ENCODE measurements at regions not wholly inside any gene's neighbourhood (a gene's known extent, or its start where the extent isn't known, plus 50 kb on each side); places are given as distances from the start of the nearest gene placed in this dataset.
"Not testable (repeated sequence)": the region's sequence is repeated elsewhere in the genome, so short reads cannot be mapped to it uniquely, and the experiment has no call there.

DNA sequence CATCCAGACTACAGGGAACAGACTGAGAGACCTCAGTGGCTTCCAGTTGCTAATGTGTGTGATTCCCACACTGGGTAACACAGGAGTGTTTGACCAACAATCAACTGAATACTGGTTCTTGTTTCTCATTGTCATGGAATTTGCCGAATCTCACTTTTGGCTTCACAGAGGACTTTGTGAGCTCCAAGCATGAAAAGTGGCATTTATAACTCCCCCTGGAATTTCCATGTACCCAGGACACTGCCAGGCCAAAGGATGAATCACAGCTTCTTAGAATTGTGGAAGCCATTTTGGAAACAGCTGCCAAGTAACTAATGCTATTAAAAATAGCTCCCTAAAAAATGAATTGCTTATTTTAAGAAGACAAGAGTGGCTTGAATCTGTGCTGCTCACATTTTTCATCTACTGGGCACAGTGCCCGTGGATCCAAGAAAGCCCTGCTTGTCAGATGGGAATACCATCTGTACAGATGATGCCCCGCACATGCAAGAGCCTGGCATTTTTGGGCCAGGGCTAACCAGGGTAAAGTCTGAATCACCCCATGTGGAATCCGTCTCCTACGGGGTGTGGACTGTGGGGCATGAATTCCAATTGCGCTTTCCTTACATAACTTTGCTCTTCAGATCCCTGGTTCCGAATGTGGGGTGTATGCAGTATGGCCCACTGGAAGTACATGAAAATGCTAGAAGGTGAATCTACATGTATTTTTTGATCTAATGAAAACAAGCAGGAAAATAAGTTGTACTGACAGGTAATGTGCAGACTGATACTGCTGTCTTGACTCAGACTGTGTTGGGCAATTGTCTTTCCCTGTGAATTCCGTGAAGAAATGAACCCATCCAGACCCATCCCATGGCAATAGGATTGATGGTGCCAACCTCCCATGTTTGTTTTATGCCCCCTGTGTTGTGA lies 487.3 kb downstream of the SIPA1L2 start:
- no peak for DNase-seq (ENCODE audit: low read depth in 2 of 3, low spot score in 2 of 3)

DNA sequence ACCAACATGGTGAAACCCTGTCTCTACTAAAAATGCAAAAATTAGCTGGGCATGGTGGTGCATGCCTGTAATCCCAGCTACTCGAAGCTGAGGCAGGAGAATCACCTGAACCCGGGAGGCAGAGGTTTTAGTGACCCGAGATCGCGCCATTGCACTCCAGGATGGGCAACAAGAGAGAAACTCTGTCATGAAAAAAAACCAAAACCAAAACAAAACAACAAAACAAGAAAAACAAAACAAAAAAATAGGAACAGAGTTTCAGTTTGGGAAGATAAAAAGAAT lies 488.8 kb downstream of the SIPA1L2 start:
- not testable (repeated sequence) for DNase-seq (ENCODE audit: low read depth in 2 of 3, low spot score in 2 of 3)

DNA sequence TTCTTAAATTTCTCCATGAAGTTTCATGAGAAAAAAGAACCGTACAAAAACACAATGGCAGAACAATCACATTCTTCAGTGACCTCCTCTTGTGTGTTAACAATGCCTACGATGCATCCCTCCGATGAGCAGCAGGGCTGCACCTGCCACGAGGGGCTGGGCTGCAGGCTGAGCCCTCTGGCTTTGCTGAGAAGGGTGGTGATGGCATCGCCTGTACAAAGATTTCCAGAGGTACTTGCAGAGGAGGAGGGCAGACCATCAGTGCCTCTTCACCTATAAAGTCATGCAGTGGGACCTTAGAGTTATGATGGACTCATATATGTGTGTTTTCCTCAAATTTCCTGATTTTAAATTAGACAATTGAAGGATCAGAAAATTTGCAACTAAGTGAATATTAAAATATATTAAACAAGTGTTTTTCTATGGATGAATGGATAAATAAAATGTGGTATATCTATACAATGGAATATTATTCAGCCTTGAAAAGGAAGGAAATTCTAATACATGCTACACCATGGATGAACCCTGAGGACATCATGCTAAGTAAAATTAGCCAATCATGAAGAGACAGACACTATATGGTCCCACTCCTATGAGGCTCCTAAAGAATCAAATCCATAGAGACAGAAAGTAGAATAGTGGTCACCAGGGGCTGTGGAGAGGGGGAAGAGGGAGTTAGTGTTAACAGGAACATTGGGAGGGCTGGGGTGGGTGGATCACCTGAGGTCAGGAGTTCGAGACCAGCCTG lies 489.3 kb downstream of the SIPA1L2 start:
- no peak for DNase-seq (ENCODE audit: low read depth in 2 of 3, low spot score in 2 of 3)

DNA sequence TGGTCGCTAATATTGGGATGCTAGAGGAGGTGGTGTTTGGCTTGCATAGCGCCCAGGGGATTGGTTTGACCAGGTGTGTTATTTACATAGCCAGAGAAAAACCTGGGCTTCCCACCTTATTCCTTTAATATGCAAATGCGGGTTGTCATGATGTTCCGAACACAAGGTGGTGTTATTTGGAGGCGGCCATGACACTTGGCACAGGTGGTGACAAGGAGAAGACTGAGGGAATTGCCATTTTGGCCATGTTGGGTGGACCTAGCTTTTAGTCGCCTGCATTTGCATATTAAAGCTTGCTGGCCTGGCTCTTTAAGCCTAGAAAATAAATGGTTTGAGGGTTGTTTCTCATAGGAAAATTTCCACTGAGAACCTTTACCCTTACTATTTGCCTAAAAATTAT lies 490.5 kb downstream of the SIPA1L2 start:
- no peak for DNase-seq (ENCODE audit: low read depth in 2 of 3, low spot score in 2 of 3)

DNA sequence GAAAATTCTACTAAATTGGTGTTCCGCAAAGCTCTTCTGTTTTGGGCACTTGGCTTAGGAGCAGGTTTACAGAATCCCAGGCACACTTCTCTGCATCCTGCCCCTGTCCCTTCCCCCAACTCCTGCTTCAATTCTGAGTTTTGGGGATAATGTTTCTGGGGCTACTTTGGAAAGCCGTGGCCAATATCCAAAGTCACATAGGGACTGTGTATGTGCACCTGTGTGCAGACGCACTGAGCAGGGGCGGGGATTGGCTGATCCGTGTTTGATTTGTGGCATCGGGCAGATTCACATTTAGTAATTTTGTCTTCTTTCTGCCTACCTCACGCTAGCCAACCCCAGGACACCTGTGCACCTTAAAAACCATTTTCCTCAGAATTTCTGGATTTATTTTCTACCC lies 491.9 kb downstream of the SIPA1L2 start:
- DNase-seq (ENCODE audit: low read depth in 2 of 3, low spot score in 2 of 3) = no peak

DNA sequence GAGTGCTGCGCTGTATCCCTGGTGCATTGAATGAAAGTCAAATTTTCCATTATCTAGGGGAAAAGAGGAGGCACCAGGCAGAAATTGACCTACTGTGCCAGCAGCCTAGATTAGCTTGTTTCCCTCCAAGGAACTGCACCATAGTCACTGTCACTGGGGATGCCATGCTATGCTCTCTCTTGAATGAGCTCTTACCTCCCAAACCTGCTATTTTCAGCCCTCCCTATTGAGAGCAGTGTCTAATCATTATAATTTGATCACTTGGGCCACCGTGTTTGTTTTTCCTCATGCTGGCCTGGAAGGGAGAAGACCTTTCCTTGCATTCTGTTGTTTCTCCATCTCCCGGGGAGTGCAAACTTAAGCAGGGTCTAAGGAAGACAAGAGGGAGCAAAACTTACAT lies 492.9 kb downstream of the SIPA1L2 start:
- no peak for DNase-seq (ENCODE audit: low read depth in 2 of 3, low spot score in 2 of 3)

DNA sequence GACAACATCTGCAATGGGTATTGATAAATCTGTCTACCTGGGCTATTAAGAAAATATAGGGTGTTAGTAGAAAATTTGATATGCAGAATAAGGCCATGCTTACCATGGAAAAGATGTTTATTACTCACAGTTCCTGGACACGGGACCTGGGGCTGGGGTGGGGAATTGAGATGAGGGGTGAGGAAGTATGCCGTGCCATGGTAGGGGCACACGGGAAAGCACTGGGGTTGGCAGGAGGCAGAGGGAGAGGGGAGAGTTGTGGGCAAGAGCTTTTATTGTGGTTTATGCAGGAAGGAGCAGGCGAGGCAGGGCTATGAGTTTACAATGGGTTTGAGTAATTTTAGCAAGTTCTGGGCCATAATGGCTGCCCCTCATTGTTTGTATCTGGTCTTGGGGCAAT lies 493.8 kb downstream of the SIPA1L2 start:
- no peak for DNase-seq (ENCODE audit: low read depth in 2 of 3, low spot score in 2 of 3)

DNA sequence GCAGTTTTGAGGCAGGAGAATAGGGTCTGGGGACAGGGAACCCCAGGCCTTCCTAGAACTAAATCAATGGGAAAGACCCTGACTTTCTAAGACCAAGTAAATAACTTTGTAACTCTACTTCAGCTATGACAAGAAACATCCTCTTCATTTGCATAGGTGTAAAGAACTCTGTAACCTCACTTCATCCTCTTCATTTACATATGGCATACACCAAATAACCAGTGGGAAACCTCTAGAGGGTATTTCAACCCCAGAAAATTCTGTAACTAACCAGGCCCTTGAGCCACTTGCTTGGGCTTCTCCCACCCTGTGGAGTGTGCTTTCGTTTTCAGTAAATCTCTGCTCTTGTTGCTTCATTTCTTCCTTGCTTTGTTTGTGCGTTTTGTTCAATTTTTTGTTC lies 495.6 kb downstream of the SIPA1L2 start:
- DNase-seq (ENCODE audit: low read depth in 2 of 3, low spot score in 2 of 3) = no peak

DNA sequence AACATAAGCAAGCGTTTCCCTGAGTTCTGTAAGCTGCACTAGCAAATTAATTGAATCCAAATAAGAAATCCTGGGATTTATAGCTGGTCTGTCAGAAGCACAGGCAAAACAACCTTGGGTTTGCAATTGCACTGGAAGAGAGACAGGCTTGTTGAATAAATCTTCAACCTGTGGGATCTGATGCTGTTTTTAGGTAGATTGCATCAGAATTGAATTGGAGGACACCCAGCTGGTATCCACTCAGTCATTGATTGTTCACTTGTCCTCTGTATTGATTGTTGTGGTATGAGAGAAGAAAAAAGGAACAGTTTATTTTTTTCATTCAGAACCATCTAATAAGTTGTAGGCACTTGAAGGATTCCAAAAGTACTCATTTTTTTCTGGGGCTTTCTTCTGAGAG lies 497.4 kb downstream of the SIPA1L2 start:
- no peak for DNase-seq (ENCODE audit: low read depth in 2 of 3, low spot score in 2 of 3)

DNA sequence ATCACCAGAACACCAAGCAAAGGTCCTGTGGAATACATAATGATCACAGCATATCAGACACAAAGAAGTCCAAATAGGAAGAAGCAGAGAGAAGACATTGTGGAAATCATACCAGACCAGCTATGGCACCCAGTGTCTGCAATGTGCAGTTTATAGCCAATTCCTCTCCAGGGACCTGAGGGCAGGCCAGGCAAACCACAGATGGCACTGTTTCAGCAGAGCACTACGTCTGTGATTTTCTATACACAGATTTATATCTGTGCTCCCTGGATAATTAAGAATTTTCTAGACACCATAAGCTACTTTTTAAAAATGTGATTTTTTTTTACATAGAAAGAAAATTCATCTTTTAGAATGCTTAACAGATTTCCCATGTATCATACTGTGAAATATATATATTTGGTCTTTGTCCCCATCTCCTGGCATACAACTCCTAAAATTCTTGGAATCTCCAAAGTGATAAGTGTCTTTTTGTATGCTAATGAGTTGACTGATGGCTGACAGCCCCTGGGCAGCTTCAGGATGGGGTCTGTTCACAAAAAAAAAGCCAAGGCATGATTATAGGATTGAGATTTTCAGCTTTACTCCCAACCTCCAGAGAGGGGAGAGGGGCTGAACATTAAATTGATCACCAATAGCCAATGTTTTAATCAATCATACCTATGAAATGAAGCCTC lies 498.1 kb downstream of the SIPA1L2 start:
- DNase-seq (ENCODE audit: low read depth in 2 of 3, low spot score in 2 of 3) = no peak

DNA sequence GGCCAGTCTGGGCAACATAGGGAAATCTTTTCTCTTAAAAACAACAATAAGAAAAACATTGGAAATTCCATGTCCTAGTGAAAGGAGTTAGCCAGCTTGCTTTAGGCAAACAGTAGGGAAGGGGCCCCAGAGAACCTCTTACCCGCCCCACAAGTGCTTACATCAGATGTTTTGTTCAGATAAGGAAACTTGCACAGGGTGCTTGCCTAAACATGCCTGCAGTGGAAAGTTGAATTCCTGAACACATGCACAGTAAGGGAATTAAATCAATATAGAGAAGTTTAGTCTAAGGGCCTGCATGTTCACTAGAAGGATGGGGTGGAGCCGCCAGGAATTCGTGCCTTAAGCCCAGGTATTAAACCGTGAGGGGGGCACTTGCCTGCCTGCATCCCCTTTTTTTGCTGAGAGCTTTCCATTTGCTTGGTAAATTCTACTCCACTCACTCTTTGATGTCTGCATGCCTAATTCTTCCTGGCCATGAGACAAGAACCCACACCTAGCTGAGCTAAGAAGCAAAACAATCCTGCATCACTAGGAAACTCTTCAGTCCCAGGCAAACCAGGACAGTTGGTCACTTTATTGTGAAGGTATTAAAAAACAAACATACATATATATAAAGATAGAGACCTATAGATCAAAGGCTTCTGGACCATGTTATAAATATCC lies 499.0 kb downstream of the SIPA1L2 start:
- no peak for DNase-seq (ENCODE audit: low read depth in 2 of 3, low spot score in 2 of 3)

DNA sequence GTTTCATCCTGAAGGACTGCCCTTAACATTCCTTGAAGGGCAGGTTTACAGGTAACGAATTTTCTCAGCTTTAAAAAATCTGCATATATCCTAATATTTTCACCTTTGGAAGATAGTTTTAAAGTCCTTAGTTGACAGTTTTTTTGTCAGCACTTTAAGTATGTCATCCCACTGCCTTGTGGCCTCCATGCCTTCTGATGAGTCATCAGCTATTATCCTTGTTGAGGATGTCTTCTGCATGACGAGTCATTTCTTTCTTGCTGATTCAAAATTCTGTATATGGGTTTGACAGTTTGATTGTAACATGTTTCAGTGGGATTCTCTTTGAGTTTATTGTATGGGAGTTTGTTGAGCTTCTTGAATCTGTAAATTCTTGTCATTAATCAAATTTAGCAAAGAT lies 500.6 kb downstream of the DISC1 start:
- no peak for DNase-seq (ENCODE audit: low read depth in 2 of 3, low spot score in 2 of 3)

DNA sequence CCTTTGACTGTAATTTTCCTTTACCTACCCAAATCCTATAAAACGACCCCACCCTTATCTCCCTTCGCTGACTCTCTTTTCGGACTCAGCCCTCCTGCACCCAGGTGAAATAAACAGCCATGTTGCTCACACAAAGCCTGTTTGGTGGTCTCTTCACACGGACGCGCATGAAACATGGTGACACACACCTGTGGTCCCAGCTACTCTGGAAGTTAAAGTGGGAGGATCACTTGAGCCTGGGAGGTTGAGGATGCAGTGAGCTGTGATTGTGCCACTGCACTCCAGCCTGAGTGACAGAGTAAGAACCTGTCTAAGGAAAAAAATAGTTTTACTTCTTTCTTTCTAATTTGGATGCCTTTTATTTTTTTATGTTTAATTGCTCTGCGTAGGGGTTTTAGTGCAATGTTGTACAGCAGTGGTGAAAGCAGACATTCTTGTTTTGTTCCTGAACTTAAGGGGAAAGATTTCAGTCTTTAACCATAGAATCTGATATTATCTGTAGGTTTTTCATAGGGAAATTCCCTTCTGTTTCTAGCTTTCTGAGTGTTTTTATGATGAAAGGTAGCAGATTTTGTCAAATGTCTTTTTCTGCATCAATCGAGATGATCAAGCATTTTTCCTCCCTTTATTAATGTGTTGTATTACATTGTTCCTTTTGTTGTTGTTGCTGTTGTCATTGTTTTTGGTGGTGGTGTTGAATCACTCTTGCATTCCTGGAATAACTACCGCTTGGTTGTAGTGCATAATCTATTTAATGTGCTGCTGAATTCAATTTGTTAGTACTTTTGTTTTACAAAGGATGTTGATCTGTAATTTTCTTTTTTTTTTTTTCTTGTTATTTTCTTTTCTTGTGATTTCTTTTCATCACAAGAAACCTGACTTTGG lies 497.4 kb downstream of the DISC1 start:
- no peak for DNase-seq (ENCODE audit: low read depth in 2 of 3, low spot score in 2 of 3)

DNA sequence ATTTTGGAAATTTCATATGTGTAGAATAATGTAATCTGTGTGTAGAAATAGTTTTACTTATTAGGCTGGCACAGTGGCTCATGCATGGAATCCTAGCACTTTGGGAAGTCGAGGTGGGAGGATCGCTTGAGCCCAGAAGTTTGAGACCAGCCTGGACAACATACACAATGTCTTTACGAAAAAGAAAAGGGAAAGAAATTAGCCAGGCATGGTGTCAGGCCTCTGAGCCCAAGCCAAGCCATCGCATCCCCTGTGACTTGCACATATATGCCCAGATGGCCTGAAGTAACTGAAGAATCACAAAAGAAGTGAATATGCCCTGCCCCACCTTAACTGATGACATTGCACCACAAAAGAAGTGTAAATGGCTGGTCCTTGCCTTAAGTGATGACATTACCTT lies 491.3 kb downstream of the DISC1 start:
- not testable (repeated sequence) for DNase-seq (ENCODE audit: low read depth in 2 of 3, low spot score in 2 of 3)

DNA sequence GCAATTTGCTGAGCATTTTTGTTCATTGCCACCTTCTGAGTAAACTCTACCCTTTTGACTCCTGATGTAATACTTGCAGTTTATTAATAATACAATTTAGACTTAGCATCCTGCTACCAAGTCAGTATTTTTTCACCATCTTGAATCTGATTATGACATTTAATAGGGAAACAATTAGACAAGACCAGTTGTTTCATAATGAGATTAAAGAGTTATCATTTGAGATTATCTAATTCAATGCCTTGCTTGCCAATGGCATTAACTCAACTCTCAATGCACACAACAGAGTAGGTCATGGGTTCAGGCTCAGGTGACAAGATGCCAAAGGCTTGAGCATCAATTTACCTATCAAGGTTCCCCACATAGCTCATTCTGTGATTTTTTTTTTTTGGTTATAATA lies 488.4 kb downstream of the DISC1 start:
- DNase-seq (ENCODE audit: low read depth in 2 of 3, low spot score in 2 of 3) = no peak

DNA sequence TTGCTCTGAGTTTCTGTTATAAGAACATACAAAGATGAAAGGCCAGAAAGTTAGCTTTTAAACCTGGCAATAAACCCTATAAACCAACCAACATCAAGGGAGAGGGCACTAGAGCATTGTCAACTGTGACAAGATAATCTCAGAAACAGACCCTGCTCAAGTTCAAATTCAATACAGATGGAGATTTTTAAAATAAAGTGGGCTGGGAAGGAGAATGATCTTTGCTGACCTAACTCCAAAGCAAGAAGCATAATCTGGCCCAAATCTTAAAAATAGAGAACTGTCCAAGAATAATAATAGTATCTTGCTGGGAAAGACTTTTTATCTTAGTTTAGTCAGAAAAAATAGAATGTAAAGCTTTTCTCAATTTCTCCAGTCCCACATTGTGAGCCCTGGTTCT lies 485.5 kb downstream of the DISC1 start:
- DNase-seq (ENCODE audit: low read depth in 2 of 3, low spot score in 2 of 3) = no peak

DNA sequence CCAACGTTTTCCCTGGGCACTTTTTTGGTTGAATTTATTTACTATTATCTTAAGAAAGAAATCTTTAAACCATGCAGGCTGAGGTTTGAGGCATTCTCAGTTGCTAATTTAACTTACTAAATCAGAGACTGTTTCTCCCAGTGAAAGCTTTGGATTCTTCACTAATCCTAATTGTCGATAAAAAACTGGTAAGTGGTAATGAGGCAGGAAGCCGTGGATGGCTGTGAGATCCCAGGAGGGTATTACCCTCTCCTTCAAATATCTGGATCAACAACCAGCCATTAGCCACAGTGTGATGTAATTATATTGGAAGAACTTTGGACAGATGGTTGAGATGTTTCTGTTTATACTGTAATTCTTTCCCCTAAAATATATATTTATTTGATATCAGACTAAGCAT lies 485.0 kb downstream of the DISC1 start:
- no peak for DNase-seq (ENCODE audit: low read depth in 2 of 3, low spot score in 2 of 3)

DNA sequence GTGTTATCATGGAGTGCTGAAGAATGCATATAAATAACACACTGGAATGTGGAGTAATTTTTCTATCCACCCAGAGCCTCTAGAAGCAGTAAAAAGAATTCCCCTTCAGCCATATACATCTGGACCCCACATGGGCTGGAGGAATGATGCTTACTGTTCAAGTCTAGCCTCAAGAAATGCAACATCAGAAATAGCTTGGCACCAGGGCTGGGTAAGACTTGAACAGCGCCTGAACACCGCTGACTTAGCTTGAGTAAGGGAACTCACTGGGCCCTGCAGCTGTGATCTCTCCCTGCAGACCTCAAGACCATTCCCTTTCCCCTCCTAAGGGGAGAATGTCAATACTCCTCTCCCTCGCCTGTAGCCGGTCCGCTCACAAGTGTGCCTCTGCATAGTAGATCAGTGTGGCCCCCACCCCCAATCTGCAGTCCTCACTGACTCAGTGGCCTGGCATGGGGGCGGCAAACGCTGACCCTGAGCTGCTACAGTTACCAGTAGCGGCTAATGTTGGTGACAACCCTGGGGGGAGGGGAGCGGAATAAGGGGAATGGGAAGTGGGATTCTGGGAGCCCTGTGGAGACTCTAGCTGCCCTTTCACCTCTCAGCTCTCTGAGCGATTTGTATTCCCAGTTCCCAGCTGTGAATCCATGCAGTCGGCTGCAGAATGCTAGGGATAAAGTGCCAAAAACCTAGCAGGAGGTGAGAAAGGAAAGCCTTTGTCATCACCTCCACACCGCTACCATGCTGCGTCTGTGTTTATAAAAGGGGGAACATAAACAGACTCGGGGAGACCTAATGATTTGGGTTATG lies 483.9 kb downstream of the DISC1 start:
- no peak for DNase-seq (ENCODE audit: low read depth in 2 of 3, low spot score in 2 of 3)

DNA sequence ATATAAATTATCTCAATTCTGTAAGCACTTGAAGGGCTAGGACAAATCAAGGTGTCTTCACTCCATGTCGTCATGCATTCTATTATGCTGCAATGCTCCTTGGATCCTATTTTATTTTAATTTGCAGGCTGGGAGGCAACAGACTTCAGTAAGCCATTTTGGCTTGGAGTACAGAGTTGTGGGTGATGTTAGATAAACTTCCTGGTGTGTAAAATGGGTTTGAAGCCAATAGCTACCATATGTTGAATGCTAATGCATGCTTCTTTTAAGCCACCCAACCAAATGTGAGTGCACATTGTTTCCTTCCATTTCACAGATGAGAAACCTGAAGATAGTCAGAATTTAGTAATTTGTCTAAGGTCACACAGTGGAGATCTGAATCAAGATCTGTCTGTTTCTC lies 482.8 kb downstream of the DISC1 start:
- DNase-seq (ENCODE audit: low read depth in 2 of 3, low spot score in 2 of 3) = no peak

DNA sequence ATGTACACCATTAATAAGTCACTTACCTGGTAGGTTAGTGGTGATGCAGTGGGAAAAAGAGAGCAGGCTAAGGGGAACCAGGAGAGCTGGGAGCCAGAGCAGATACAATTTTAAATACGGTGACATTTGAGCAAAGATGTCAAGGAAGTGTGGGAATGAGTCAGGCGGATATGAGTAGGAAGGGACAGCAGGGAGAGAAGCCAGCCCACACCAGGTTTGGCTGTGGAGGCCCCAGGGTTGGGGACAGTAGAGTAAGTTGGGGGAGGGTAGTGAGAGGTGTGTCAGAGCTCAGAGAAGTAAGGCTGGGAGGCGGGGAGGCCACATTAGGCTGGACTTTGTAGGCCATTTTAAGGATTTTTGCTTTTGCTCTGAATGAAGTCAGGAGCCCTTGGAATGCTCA lies 482.0 kb downstream of the DISC1 start:
- DNase-seq (ENCODE audit: low read depth in 2 of 3, low spot score in 2 of 3) = no peak

All from activated CD8-positive, alpha-beta memory T cell treated with anti-CD3 and anti-CD28 coated beads for 48 hours (primary cell).